Upper lobe of left lung (tissue), 6 donors: ENCODE measurements at regions not wholly inside any gene's neighbourhood (a gene's known extent, or its start where the extent isn't known, plus 50 kb on each side); places are given as distances from the start of the nearest gene placed in this dataset.

Experiments used
- ATAC-seq, 2 donors: fragments of 200-7000 bp; cut with Tn5 transposase; one replicate each; pipeline ENCODE4 v1.9.1; 2022; ENCODE audit warnings: mild to moderate bottlenecking in 2 of 2, moderate library complexity in 2 of 2; ENCODE audit not compliant: low FRiP score in 2 of 2
- DNase-seq, 2 donors: peaks; one replicate each; pipeline ENCODE4 v3.0.0-alpha.2; 2019 to 2020
- H3K27ac ChIP-seq, 4 donors: fragments of 200-600 bp; sonication (generic); one replicate each; pipeline ENCODE4 v1.5.1; 2016 to 2019
- H3K27me3 ChIP-seq, 4 donors: fragments of 200-600 bp; sonication (generic); one replicate each; pipeline ENCODE4 v1.5.1; 2017 to 2019
- H3K36me3 ChIP-seq, 4 donors: fragments of 200-600 bp; sonication (generic); one replicate each; pipeline ENCODE4 v1.5.1; 2016 to 2019
- H3K4me1 ChIP-seq, 4 donors: fragments of 200-600 bp; sonication (generic); one replicate each; pipeline ENCODE4 v1.5.1; 2018 to 2019
- H3K4me3 ChIP-seq, 4 donors: fragments of 200-600 bp; sonication (generic); one replicate each; pipeline ENCODE4 v1.5.1; 2017 to 2019; ENCODE audit warnings: mild to moderate bottlenecking in 2 of 4, moderate library complexity in 1 of 4
- H3K9me3 ChIP-seq, 4 donors: fragments of 200-600 bp; sonication (generic); one replicate each; pipeline ENCODE4 v1.5.1; 2018 to 2019
- EP300 ChIP-seq, 4 donors: sonication (generic); formaldehyde crosslinking; IDR thresholded peaks; one replicate each; pipeline ENCODE4 v1.5.1; 2017; ENCODE audit warnings: antibody characterized with exemption in 4 of 4, control low read depth in 2 of 4
- POLR2A ChIP-seq, 4 donors: fragments of 450-650 bp; IDR thresholded peaks; one replicate each; pipeline ENCODE4 v1.5.1; 2016 to 2017; ENCODE audit warnings: antibody characterized with exemption in 4 of 4, mild to moderate bottlenecking in 2 of 4
- POLR2AphosphoS5 ChIP-seq, 2 donors: sonication (generic); formaldehyde crosslinking; IDR thresholded peaks; one replicate each; pipeline ENCODE4 v1.5.1; 2017; ENCODE audit warnings: antibody characterized with exemption in 2 of 2
- WGBS, 2 donors: methylation state at CpG; one replicate each; pipeline ENCODE4 v1.1.5; 2017 to 2018; 5-methylcytosine and 5-hydroxymethylcytosine counted together
- TF ChIP-seq, protein P1 (sequence below), 6 experiments: fragments of 450-650 bp in 4 of 6; fragments of 200-600 bp in 2 of 6; sonication (generic) in 2 of 6; IDR thresholded peaks; one replicate each; pipeline ENCODE4 v1.5.1; 2016 to 2019; ENCODE audit warnings: antibody characterized with exemption in 6 of 6
- donor health status: DM: no; HTN: no; CAD: no; lungs with moderate emphysema.
- donor health status: DM: no; HTN: yes; CAD: no; lungs with severe emphysema.

DNA sequence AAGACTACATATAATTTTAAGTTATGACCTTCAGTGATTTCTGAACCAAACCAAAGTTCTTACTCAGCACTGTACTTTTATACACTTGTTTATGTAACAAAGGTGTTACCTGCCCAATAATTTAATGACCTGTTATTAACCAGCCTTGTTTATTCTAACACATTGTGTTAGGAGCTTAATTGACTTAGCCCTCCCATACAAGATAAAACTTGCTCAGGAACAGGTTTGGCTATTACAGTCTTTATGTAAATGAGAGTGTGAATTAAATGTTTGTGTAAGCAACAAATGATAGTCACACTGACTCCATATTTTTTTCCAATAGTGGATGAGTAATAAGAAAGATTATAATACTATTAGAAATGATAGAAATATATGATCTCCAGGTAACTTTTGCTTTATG is 51.8 kb upstream of the MYCBP2 start:
- Histone ChIP-seq H3K9me3 (no peaks in the 10 kb centered on the region), H3K27ac (no peak overlapping the region), H3K27me3 (no peaks in the 10 kb centered on the region), H3K36me3 (no peaks in the 10 kb centered on the region), H3K4me1 (no peaks in the 10 kb centered on the region), H3K4me3 (no peak overlapping the region)
- no peak for ATAC-seq
- no peak for DNase-seq
- no peak for TF ChIP-seq POLR2A (IDR thresholded peaks at IDR 0.05)
- TF ChIP-seq, protein P1, sequence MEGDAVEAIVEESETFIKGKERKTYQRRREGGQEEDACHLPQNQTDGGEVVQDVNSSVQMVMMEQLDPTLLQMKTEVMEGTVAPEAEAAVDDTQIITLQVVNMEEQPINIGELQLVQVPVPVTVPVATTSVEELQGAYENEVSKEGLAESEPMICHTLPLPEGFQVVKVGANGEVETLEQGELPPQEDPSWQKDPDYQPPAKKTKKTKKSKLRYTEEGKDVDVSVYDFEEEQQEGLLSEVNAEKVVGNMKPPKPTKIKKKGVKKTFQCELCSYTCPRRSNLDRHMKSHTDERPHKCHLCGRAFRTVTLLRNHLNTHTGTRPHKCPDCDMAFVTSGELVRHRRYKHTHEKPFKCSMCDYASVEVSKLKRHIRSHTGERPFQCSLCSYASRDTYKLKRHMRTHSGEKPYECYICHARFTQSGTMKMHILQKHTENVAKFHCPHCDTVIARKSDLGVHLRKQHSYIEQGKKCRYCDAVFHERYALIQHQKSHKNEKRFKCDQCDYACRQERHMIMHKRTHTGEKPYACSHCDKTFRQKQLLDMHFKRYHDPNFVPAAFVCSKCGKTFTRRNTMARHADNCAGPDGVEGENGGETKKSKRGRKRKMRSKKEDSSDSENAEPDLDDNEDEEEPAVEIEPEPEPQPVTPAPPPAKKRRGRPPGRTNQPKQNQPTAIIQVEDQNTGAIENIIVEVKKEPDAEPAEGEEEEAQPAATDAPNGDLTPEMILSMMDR (IDR thresholded peaks at IDR 0.05): no peak
- no peak for TF ChIP-seq POLR2AphosphoS5 (IDR thresholded peaks at IDR 0.05)
- no peak for TF ChIP-seq EP300 (IDR thresholded peaks at IDR 0.05)

GRCh38 chr13:77377016-77377415 is 50.1 kb upstream of the MYCBP2 start:
- 32 to 43% methylated on average over 1 of the region's 1 CpG for WGBS, 2 donors
- H3K27me3 ChIP-seq: no peaks in the 10 kb centered on the region
- no peak for DNase-seq

More at GRCh38 chr13:77377016-77377415, 50.1 kb upstream of the MYCBP2 start:
- no peak overlapping the region for H3K4me3 ChIP-seq
- no peak overlapping the region for H3K27ac ChIP-seq
- H3K4me1 ChIP-seq: no peaks in the 10 kb centered on the region
- no peaks in the 10 kb centered on the region for H3K9me3 ChIP-seq
- TF ChIP-seq POLR2AphosphoS5 (IDR thresholded peaks at IDR 0.05) (no peak), POLR2A (IDR thresholded peaks at IDR 0.05) (no peak)
- TF ChIP-seq, protein P1 (IDR thresholded peaks at IDR 0.05): no peak
- no peak for ATAC-seq
- no peaks in the 10 kb centered on the region for H3K36me3 ChIP-seq
